ENCODE measurements at regions not wholly inside any gene's neighbourhood (a gene's known extent, or its start where the extent isn't known, plus 50 kb on each side); places are given as distances from the start of the nearest gene placed in this dataset.
"Not testable (repeated sequence)": the region's sequence is repeated elsewhere in the genome, so short reads cannot be mapped to it uniquely, and the experiment has no call there.

GRCh38 chr5:87145853-87146252, 121.8 kb upstream of the RASA1 start:
- TF ChIP-seq EZH2 (IDR thresholded peaks at IDR 0.05; ENCODE audit: borderline replicate concordance, insufficient read depth, low read depth, low read length, poor library complexity, severe bottlenecking); CTCF (IDR thresholded peaks at IDR 0.05): not testable (repeated sequence)

Measured in B cell (primary cell).